ENCODE measurements at regions not wholly inside any gene's neighbourhood (a gene's known extent, or its start where the extent isn't known, plus 50 kb on each side); places are given as distances from the start of the nearest gene placed in this dataset.

DNA sequence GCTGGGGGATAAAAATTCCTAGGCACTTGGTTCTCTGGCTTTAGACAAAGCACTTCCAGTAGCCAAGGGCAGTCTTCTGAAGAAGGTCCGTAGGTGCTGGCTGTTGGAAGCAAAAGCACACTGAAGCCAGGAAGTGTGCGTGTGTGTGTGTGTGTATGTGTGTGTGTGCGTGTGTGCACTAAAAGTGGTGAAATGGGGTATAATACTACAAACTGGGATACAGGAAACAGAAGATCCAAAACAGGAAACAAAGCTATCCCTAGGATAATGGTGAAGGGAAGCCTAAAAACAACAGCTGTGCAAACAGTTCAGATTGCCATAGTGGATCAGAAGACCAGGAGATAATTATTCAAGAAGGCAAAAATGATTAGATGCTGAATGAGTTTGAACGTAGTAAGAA is 103.4 kb downstream of the IL20RB start:
- no peak for DNase-seq

GRCh38 chr3:137062250-137062649 is 104.5 kb downstream of the IL20RB start:
- DNase-seq = no peak

GRCh38 chr3:137065381-137065780 is 107.6 kb downstream of the IL20RB start:
- DNase-seq = no peak

- DNase-seq = no peak
Measured at GRCh38 chr3:137066092-137066491, 108.3 kb downstream of the IL20RB start.

- DNase-seq = no peak
Measured at GRCh38 chr3:137071104-137071503, 113.3 kb downstream of the IL20RB start.

DNA sequence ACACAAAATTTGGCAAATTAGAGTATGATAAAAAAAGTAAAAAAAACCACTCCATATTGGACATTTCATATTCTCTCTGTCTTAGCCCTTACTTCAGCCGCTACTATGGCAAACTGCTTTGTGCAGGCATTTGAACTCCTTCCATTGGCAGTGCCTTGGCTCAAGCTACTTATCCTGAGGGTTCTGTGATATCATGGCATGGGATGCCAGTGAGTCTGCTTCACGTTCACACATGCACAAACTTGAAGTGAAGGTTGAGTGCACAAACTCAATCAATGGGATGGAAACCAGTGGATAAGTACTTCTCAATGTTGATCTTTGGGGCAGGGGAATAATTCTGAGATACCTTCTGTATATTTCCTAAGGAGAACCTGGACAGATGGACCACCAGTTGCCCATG is 117.2 kb downstream of the IL20RB start:
- no peak for DNase-seq

DNA sequence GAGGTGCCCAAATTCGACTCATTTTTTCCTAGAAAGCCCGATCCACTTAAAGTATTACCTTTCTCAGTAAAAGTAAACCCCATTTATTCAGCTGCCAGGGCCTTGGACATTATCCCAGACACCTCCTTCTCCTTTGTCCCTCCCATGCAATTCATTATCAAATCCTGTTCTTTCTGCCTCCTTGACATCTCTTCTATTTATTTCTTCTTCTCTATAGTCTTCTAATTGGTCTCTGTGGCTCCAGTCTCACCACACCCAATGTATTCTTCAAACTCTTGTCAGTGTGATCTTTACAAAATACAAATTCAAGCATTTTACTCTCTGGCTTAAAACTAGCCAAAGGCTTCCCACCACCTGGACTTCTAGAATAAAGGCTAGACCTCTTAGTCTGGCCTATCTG is 120.3 kb downstream of the IL20RB start:
- DNase-seq = no peak

DNA sequence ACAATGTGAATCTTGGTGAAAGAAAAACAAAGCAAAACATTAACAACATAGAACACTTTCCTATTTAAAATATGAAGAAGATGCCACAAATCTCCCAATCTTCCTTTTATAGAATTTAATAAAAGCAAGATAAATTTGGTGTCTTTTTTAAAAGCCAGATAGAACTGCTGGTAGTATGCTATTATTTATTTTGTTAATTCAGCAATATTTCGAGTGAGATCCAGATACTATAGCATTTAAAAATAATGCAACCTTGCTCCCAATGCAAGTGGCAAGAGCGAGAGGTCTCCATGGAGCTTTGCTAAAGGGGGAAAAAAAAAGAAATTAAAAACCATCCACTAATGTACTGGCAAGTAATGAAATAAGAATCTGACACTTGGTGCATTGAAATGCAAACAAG is 121.8 kb downstream of the IL20RB start:
- DNase-seq = no peak

- no peak for DNase-seq
Measured at GRCh38 chr3:137081711-137082110, 123.9 kb downstream of the IL20RB start.

DNA sequence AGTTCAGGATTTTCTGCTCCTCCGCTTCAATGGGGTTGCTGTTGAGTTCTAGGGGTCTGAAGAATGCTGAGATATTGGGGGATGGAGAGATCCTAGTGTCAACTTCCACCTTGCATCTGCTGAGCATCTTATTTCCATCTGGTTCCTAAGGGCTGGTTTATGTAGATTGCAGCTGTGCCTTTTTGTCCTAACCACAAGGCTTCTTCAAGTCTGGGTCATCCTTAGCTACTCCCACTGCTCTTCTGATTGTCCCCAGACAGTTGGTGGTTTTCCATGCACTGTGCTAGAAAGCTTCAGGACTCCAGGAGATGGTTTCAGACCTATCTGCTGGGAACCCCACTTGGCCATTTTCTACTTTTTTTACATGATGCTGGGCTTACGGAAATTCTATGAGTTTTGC is 125.0 kb downstream of the IL20RB start:
- DNase-seq = no peak

DNA sequence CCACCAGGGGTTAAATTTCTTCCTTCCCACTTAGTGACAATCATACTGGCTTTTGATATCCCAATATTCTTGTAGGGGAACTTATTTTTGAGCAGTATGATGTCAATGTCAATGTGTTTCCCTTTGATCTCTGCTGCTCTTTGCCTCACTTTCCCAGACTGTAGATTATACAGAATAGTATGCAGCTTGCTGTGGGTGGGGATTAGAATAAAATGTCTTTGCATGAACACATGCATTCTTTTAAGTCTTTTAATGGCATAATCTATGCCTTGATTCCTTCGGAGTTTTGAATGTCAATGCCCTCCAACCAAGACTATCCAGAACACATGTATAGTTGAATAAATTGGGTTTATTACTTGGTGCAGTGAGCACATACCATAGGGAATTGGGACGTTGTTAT is 125.5 kb downstream of the IL20RB start:
- DNase-seq = no peak

DNA sequence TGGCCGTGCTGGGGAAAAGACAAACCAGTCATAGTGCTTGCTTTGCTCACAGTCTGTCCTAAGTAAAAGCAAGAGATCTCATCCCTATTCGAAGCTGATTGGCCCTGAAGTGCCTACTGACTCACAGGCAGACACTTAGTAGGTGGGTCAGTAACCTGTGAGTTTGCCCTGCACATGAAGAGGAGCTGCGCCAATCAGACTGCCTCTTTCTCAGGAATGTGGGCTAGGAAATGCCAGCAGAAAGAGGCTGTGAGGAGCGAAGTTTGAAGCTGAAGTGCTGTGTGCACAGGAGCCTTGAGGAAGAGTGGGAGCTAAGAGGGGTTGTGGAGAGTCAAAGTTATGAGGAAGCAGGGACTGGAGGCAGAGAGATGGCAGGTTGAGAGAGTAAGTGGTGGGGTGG is 126.8 kb downstream of the IL20RB start:
- DNase-seq = no peak

- DNase-seq = no peak
Measured at GRCh38 chr3:137097386-137097785, 139.6 kb downstream of the IL20RB start.

DNA sequence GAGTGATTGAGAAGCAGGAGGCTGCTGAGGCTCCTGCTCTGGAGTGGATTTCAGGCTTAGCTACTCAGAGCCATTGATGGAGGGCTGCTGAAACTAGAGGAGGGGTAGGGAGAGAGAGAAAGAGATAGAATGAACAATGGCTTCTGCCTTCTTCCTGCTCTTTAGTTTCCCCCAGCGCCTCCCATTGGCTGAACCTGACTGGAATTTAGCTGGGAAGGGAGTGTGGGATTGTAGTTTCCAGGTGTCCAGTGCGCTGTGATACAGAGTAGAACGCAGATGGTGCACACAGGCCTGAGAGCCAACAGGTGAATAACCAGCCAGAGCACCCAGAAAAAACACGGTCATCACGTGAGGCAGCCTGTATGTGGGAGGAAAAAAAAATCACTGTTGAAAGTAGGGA is 140.1 kb downstream of the IL20RB start:
- DNase-seq = no peak

DNA sequence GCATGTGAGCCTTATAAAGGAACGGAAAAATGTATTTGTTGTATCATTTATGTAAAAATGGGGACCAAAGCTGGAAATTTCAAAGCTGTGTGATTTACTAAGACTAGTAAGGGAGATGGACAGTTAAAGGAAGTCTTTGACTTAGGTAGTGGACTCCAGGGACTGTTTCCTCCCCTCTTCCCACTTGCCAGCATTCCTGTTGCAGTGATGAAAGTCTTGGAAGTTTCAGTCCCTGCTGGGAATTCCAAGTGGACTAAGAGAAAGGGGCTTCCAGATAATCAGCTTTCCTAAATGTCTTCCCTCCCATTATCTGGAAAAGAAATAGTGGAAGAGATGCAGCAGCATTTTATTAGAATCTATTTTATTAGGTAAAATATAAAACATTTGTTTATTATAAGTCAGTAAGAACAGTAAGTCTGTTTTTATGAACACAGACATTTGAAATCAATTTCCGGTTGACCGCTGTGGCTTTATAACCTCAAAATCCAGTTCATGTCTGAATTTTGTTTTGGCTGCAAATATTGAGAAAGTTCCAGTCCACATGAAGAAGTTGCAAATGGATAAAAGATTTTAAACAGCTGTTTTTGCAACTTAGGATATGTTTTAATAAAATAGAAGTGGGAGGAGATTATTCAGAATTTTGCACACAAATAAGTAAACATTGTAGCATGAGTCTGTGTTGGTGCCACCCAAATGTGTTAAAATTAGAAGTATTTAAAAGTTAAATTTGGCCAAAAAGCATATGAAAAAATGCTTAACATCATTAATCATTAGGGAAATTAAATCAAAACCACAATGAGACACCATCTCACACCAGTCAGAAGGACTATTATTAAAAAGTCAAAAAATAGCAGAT is 141.8 kb downstream of the IL20RB start:
- DNase-seq = no peak

- DNase-seq = no peak
Measured at GRCh38 chr3:137100326-137100725, 142.5 kb downstream of the IL20RB start.

DNA sequence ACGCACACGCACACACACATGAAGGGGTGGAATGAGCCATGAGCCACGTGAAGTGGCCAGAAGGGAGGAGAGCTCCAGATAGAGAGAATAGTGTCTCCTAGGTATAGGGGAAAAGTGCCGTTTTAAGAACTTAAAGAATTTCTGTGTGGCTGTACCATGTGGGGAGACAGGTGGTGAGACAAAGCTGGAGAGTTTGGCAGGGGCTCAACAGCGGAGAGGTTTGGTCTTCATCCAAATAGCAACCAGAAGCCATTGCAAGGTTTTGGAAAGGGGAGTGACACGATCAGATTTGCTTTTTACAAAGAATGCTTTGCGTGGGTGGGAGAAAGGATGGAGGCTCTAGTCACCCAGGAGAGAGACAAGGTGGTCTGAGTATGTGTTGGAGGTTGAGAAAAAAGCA is 146.0 kb downstream of the IL20RB start:
- no peak for DNase-seq

DNA sequence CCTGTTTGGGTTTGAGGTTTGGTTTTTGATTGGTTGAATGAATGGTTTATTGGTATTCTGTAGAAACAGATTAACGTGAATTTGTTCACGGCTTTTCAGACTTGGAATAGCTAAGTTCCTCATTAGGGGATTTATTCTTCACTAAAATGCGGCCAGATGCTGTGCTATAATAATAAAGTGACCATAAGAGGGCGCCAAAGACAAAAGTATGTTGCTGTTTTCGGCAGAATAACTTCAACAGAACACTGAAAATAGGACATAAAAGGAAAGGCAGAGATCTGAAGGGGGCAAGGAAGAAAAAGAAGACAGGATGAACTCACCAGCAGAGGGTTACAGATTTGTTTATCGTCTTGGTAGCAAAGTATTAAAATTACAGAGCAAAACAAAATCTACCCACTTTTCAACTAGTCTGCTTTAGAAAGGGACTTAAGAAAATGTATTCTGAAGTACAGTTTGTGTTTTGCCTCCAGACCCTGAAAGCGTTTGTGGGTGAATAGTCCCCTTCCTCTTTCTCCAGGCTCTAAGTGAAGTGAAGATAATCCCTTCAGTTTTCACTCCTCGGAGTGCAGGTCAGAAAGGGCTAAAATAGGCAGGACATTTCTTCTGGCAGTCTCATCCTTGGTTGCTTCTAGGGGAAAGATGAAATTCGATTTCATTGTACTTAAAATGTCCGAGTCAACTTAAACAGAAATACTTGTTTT is 147.6 kb downstream of the IL20RB start:
- peak; percentile 3 to 13 for DNase-seq

GRCh38 chr3:137106612-137107240 is 148.9 kb downstream of the IL20RB start:
- DNase-seq = no peak

GRCh38 chr3:137108699-137109440 is 151.1 kb downstream of the IL20RB start:
- DNase-seq = no peak

DNA sequence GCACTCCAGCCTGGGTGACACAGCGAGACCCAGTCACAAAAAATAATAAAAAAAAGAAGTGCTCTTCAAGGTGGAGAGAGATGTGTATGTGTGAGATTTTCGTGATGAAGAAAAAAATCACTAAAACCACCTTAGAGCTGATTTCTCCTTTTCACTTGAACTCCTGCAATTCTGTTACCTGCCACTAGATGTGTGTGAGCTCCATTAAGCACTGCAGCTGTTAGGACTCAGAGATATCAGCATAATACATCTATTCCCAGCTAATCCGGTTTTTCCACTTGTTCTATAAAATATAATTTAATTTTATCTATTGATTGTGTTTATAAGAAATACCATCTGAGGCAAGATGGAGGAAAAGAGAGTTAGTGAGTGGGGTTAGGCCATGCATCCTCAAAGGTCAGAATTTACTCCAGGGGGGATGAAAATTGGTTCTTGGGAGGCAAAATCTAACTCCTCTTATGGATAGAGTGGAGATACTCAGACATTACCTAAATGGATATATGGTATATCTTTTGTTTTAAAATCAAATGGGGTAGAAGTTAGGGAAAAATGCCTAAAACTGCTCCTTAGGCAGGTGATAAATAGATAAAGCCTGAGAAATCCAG is 152.7 kb downstream of the IL20RB start:
- DNase-seq = no peak

GRCh38 chr3:137111497-137111896 is 153.7 kb downstream of the IL20RB start:
- DNase-seq = no peak

GRCh38 chr3:137116619-137117018 is 158.8 kb downstream of the IL20RB start:
- no peak for DNase-seq
